HL-60 (cell line): ENCODE measurements at regions not wholly inside any gene's neighbourhood (a gene's known extent, or its start where the extent isn't known, plus 50 kb on each side); places are given as distances from the start of the nearest gene placed in this dataset.

ENCODE experiments used
- DNase-seq, 2 experiments: peaks; one replicate each; pipeline ENCODE4 v3.0.0-alpha.2; 2010 to 2020; ENCODE audit warnings: low read depth in 1 of 2, low spot score in 1 of 2
- H3K27ac ChIP-seq: fragments of 250-450 bp; sonication (Bioruptor Pico); replicated peaks from 2 replicates; pipeline ENCODE4 v1.5.1; 2020; ENCODE audit warnings: mild to moderate bottlenecking, moderate library complexity
- H3K27me3 ChIP-seq: fragments of 250-450 bp; sonication (Bioruptor Pico); 2 replicates; pipeline ENCODE4 v1.5.1; 2021; ENCODE audit warnings: mild to moderate bottlenecking, moderate library complexity; ENCODE audit not compliant: insufficient read depth, poor library complexity, severe bottlenecking
- H3K4me3 ChIP-seq: replicated peaks from 2 replicates; pipeline ENCODE4 v1.5.1; 2011; ENCODE audit warnings: mild to moderate bottlenecking, control low read depth, low read length; ENCODE audit not compliant: insufficient read depth
- GABPA ChIP-seq: IDR thresholded peaks from 2 replicates; pipeline ENCODE4 v1.6.1; 2012; ENCODE audit warnings: low read depth
- POLR2AphosphoS5 ChIP-seq: IDR thresholded peaks from 2 replicates; pipeline ENCODE4 v1.6.1; 2012; ENCODE audit warnings: low read depth
- REST ChIP-seq: IDR thresholded peaks from 2 replicates; pipeline ENCODE4 v1.6.1; 2012; ENCODE audit warnings: low read depth; ENCODE audit not compliant: insufficient replicate concordance
- SPI1 ChIP-seq: IDR thresholded peaks from 2 replicates; pipeline ENCODE4 v1.6.1; 2012; ENCODE audit warnings: low read depth, mild to moderate bottlenecking, borderline replicate concordance
- TF ChIP-seq, protein P1 (sequence below): IDR thresholded peaks from one replicate; pipeline ENCODE4 v1.5.1; 2011; ENCODE audit warnings: low read length, control low read depth, inconsistent platforms; ENCODE audit not compliant: insufficient read depth

DNA sequence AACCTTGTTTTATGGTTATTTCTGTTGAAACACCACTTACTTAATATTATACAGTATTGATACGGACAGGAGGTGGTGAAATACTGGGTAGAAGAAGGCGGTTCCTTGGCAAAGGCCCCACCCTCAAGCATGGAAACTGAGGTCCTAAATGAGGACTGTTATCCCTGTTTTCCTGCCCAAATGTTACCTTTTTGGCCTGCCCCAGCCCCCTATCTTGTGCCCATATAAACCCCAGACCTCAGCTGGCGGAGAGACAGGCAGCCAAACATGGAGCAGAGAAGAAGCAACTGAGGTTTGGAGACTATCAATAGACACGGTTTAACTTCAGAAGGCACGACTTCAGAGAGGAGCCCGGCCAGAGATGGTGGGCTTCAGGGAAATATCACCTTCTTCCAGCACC is 640.1 kb downstream of the PTPRU start:
- Histone ChIP-seq H3K4me3 (no peak overlapping the region), H3K27ac (no peak overlapping the region), H3K27me3 (no peaks in the 10 kb centered on the region)
- no peak for TF ChIP-seq POLR2AphosphoS5
- TF ChIP-seq, protein P1, sequence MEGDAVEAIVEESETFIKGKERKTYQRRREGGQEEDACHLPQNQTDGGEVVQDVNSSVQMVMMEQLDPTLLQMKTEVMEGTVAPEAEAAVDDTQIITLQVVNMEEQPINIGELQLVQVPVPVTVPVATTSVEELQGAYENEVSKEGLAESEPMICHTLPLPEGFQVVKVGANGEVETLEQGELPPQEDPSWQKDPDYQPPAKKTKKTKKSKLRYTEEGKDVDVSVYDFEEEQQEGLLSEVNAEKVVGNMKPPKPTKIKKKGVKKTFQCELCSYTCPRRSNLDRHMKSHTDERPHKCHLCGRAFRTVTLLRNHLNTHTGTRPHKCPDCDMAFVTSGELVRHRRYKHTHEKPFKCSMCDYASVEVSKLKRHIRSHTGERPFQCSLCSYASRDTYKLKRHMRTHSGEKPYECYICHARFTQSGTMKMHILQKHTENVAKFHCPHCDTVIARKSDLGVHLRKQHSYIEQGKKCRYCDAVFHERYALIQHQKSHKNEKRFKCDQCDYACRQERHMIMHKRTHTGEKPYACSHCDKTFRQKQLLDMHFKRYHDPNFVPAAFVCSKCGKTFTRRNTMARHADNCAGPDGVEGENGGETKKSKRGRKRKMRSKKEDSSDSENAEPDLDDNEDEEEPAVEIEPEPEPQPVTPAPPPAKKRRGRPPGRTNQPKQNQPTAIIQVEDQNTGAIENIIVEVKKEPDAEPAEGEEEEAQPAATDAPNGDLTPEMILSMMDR = no peak
- TF ChIP-seq GABPA = no peak
- no peak for TF ChIP-seq SPI1
- TF ChIP-seq REST = no peak
- DNase-seq = no peak

GRCh38 chr1:29875557-29876028 is 639.3 kb downstream of the PTPRU start:
- H3K27me3 ChIP-seq = no peaks in the 10 kb centered on the region
- no peak overlapping the region for H3K4me3 ChIP-seq
- no peak overlapping the region for H3K27ac ChIP-seq
- no peak for TF ChIP-seq POLR2AphosphoS5
- no peak for TF ChIP-seq REST
- no peak for TF ChIP-seq SPI1
- no peak for TF ChIP-seq GABPA
- TF ChIP-seq, protein P1 = no peak
- DNase-seq = no peak

DNA sequence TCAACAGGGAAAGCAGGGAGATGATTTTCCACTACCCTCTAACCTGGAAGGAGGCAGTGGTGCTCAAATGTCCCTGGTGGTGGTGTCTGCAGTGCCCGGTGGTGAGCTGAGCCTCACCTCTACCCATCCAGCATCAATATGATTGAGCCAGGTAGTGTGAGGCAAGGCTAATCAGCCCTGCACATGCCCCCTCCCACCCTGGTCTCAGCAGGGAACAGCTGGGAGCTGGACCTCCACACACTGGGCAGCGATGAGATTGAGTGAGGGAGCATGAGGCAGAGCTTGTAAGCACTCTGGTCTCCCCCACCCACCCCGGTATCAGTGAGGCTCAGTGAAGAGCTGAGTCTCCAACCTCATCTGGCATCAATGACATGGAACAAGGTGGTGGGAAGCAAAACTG is 634.3 kb downstream of the PTPRU start:
- no peak overlapping the region for H3K27ac ChIP-seq
- no peak for DNase-seq
- TF ChIP-seq, protein P1 = no peak
- no peaks in the 10 kb centered on the region for H3K27me3 ChIP-seq
- no peak overlapping the region for H3K4me3 ChIP-seq

DNA sequence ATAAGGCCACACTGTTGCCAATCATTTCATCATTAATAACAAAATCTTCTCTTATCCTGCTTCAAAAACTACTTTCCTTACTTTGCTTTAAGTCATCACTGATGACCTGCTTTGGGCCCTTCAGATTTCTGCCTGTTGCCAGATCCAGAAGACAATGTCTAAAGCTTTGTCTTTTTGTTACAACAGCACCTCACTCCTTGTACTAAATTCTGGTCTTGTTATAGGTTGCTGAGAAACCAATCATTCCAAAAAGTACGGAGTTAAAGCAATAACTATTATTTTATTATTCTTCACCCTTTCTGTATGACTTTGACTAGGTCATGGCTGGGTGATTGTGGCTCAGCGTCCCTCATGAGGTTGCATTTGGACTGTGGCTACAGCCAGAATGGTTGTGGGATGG is 633.5 kb downstream of the PTPRU start:
- Histone ChIP-seq H3K27me3 (no peaks in the 10 kb centered on the region), H3K27ac (no peak overlapping the region), H3K4me3 (no peak overlapping the region)
- TF ChIP-seq POLR2AphosphoS5 (no peak), SPI1 (no peak), REST (no peak), GABPA (no peak)
- TF ChIP-seq, protein P1 = no peak
- DNase-seq = no peak
